Peyer's patch (tissue), 4 donors: ENCODE measurements at regions not wholly inside any gene's neighbourhood (a gene's known extent, or its start where the extent isn't known, plus 50 kb on each side); places are given as distances from the start of the nearest gene placed in this dataset.

Experiments used
- POLR2A ChIP-seq, 2 donors: fragments of 450-650 bp; IDR thresholded peaks; one replicate each; pipeline ENCODE4 v1.5.1; 2017; ENCODE audit warnings: antibody characterized with exemption in 2 of 2, mild to moderate bottlenecking in 2 of 2, moderate library complexity in 2 of 2
- TF ChIP-seq, protein P1 (sequence below), 6 experiments: fragments of 450-650 bp in 4 of 6; fragments of 200-600 bp in 2 of 6; sonication (generic) in 1 of 6; IDR thresholded peaks; one replicate each; pipeline ENCODE4 v1.5.1; 2017 to 2019; ENCODE audit warnings: antibody characterized with exemption in 6 of 6, mild to moderate bottlenecking in 3 of 6, moderate library complexity in 1 of 6

DNA sequence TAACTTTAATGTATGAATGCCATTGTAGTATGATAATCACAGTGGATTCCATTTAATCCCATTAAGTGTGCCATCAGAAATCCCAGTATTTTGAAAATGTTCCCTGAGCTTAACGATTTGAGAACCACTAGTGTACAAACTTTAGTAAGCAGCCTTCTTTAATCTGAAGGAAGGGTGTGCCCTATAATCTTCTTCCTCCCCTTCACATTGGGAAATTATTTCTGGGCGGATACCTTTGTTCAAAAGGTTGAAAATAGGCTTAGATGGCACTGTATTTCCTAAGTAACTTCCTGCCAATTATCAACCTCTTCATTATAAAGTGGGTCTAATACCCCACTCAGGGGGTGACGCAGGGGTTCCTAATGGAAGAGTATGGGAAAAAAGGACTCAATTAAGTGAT lies 62.4 kb downstream of the GTPBP8 start:
- TF ChIP-seq, protein P1, sequence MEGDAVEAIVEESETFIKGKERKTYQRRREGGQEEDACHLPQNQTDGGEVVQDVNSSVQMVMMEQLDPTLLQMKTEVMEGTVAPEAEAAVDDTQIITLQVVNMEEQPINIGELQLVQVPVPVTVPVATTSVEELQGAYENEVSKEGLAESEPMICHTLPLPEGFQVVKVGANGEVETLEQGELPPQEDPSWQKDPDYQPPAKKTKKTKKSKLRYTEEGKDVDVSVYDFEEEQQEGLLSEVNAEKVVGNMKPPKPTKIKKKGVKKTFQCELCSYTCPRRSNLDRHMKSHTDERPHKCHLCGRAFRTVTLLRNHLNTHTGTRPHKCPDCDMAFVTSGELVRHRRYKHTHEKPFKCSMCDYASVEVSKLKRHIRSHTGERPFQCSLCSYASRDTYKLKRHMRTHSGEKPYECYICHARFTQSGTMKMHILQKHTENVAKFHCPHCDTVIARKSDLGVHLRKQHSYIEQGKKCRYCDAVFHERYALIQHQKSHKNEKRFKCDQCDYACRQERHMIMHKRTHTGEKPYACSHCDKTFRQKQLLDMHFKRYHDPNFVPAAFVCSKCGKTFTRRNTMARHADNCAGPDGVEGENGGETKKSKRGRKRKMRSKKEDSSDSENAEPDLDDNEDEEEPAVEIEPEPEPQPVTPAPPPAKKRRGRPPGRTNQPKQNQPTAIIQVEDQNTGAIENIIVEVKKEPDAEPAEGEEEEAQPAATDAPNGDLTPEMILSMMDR (IDR thresholded peaks at IDR 0.05), result no peak
- TF ChIP-seq POLR2A (IDR thresholded peaks at IDR 0.05), result no peak
